ENCODE measurements at regions not wholly inside any gene's neighbourhood (a gene's known extent, or its start where the extent isn't known, plus 50 kb on each side); places are given as distances from the start of the nearest gene placed in this dataset.

DNA sequence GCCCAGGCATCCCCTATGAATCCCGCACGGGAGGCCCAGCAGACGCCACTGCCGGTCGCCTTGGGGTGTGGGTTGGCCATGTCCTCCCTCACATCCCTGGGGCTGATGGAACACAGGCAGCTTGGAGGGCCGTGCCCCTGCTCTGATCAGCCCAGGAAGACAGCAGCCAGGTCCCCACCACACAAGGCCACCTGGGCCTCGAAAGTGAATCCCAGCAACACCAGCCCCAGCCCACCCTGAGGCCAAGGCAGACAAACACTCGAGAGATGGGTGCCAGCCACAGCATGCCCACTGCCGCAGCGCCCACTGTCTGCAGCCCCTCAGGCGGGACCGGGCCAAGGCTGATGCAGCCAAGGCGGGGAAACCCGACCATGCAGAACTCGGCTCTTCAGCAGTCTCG is 85.5 kb downstream of the HMX1 start:
- Histone ChIP-seq H3K27ac (replicated peaks; ENCODE audit: low read length) (no peak overlapping the region), H2BK15ac (ENCODE audit: low read length) (peak overlapping the region; percentile 75), H3K4me2 (ENCODE audit: insufficient read depth, low read length, poor library complexity, severe bottlenecking) (no peak overlapping the region), H2BK5ac (ENCODE audit: low read length) (no peak overlapping the region), H2AFZ (ENCODE audit: low read length) (no peak overlapping the region), H3K23ac (ENCODE audit: low read depth, low read length, poor library complexity) (peak overlapping the region; percentile 55), H3K4ac (ENCODE audit: low read length) (peak overlapping the region; percentile 37), H3K4me1 (ENCODE audit: control insufficient read depth in 2 of 2, insufficient read depth in 1 of 2, low read depth in 1 of 2, low read length in 2 of 2) (peaks cover 0 to 1% of the 10 kb centered on the region in 2 donors), H2BK12ac (ENCODE audit: low read length) (no peak overlapping the region), H2AK5ac (ENCODE audit: low read depth, low read length) (no peak overlapping the region), H3K36me3 (replicated peaks in 1 of 2; ENCODE audit: control insufficient read depth in 2 of 2, insufficient read depth in 2 of 2, low read length in 2 of 2) (no peaks in the 10 kb centered on the region), H3K79me1 (ENCODE audit: low read depth, low read length) (peaks cover 5% of the 10 kb centered on the region), H3K4me3 (ENCODE audit: low read length in 2 of 2) (no peak overlapping the region), H2BK120ac (ENCODE audit: low read depth, low read length) (no peak overlapping the region), H3K27me3 (ENCODE audit: control insufficient read depth in 3 of 3, insufficient read depth in 3 of 3, low read depth in 1 of 3, low read length in 3 of 3) (peaks cover 0 to 22% (median 0%) of the 10 kb centered on the region in 3 experiments), H3K18ac (ENCODE audit: low read length) (peak overlapping the region; percentile 89), H3K9me3 (replicated peaks in 1 of 2; ENCODE audit: control insufficient read depth in 2 of 2, insufficient read depth in 1 of 2, low read depth in 1 of 2, low read length in 2 of 2) (peaks cover 0 to 4% of the 10 kb centered on the region in 2 donors), H3K14ac (ENCODE audit: low read length) (peak overlapping the region; percentile 56), H4K91ac (ENCODE audit: low read depth, low read length, poor library complexity) (no peak overlapping the region), H3K9ac (ENCODE audit: low read depth, low read length, poor library complexity) (no peak overlapping the region), H4K8ac (ENCODE audit: low read depth, low read length) (no peak overlapping the region)
- no CpG with 5 or more reads among the region's 16 CpGs for WGBS, 2 donors (ENCODE audit: extremely low coverage in 2 of 2, insufficient read length in 2 of 2, insufficient replicate concordance in 1 of 2)
- DNase-seq (ENCODE audit: low spot score), result no peak

DNA sequence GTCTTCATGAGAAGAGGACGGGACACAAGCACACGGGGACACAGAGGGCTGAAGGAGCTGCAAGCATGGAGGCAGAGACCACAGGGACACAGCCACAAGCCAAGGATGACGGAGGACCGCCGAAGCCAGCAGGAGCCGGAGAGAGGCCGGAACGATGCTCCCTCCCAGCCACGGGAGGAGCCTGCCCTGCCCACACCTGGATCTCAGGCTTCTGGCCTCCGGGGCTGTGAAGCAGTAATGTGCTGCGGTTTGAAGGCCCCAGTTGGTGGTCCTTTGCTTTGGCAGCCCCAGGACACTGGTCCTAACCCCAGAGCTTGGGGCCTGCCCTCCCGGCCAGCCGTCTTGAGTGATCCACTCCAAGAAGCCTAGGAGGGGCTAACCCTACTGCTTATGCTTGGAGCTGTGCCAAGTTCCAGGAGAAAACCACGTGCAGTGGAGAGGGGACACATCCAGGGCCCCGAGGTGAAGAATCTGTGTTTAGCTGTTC is 85.9 kb downstream of the HMX1 start:
- Histone ChIP-seq H2BK120ac (ENCODE audit: low read depth, low read length) (peak overlapping the region; percentile 61), H3K4ac (ENCODE audit: low read length) (peak overlapping the region; percentile 37), H3K14ac (ENCODE audit: low read length) (peak overlapping the region; percentile 56), H2BK15ac (ENCODE audit: low read length) (peak overlapping the region; percentile 9), H3K79me1 (ENCODE audit: low read depth, low read length) (peaks cover 3% of the 10 kb centered on the region), H3K18ac (ENCODE audit: low read length) (peak overlapping the region; percentile 89), H3K4me2 (ENCODE audit: insufficient read depth, low read length, poor library complexity, severe bottlenecking) (no peak overlapping the region), H3K4me1 (ENCODE audit: control insufficient read depth in 2 of 2, insufficient read depth in 1 of 2, low read depth in 1 of 2, low read length in 2 of 2) (no peaks in the 10 kb centered on the region), H2AK5ac (ENCODE audit: low read depth, low read length) (no peak overlapping the region), H3K36me3 (replicated peaks in 1 of 2; ENCODE audit: control insufficient read depth in 2 of 2, insufficient read depth in 2 of 2, low read length in 2 of 2) (no peaks in the 10 kb centered on the region), H3K4me3 (ENCODE audit: low read length in 2 of 2) (no peak overlapping the region), H3K9ac (ENCODE audit: low read depth, low read length, poor library complexity) (peak overlapping the region; percentile 12), H4K8ac (ENCODE audit: low read depth, low read length) (no peak overlapping the region), H3K9me3 (replicated peaks in 1 of 2; ENCODE audit: control insufficient read depth in 2 of 2, insufficient read depth in 1 of 2, low read depth in 1 of 2, low read length in 2 of 2) (peaks cover 0 to under 1% of the 10 kb centered on the region in 2 donors), H2BK5ac (ENCODE audit: low read length) (no peak overlapping the region), H2BK12ac (ENCODE audit: low read length) (no peak overlapping the region), H3K23ac (ENCODE audit: low read depth, low read length, poor library complexity) (peak overlapping the region; percentile 55), H2AFZ (ENCODE audit: low read length) (no peak overlapping the region), H4K91ac (ENCODE audit: low read depth, low read length, poor library complexity) (no peak overlapping the region), H3K27me3 (ENCODE audit: control insufficient read depth in 3 of 3, insufficient read depth in 3 of 3, low read depth in 1 of 3, low read length in 3 of 3) (peaks cover 0 to 22% (median 0%) of the 10 kb centered on the region in 3 experiments), H3K27ac (replicated peaks; ENCODE audit: low read length) (no peak overlapping the region)
- no peak for DNase-seq (ENCODE audit: low spot score)
- WGBS, 2 donors (ENCODE audit: extremely low coverage in 2 of 2, insufficient read length in 2 of 2, insufficient replicate concordance in 1 of 2), result no CpG with 5 or more reads among the region's 15 CpGs

DNA sequence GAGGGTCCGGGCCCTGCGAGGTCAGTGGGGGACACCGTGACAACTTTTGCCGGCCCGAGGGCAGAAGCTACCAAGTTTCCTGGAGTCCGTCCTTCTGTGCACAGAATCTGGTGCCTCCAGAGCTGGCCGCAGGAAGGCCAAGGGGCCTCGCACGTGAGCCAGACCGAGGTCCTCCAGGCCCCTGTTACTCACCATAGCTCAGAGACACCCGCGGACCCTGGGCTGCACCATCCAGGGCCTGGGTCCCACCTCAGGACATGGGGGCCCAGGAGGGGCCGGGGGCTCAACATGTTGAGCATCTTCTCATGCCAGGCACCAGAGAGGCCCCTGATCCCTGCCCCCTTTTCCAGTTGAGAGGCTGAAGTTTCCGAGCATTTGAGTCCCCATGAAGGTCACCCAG is 87.9 kb downstream of the HMX1 start:
- H3K4me3 ChIP-seq (ENCODE audit: low read length in 2 of 2), result no peak overlapping the region
- peak overlapping the region; percentile 78 for H2BK5ac ChIP-seq (ENCODE audit: low read length)
- H3K4me2 ChIP-seq (ENCODE audit: insufficient read depth, low read length, poor library complexity, severe bottlenecking), result no peak overlapping the region
- no peak overlapping the region for H3K4ac ChIP-seq (ENCODE audit: low read length)
- H3K27me3 ChIP-seq (ENCODE audit: control insufficient read depth in 3 of 3, insufficient read depth in 3 of 3, low read depth in 1 of 3, low read length in 3 of 3), result peaks cover 0 to 22% (median 0%) of the 10 kb centered on the region in 3 experiments
- peak overlapping the region; percentile 45 for H2BK15ac ChIP-seq (ENCODE audit: low read length)
- no peaks in the 10 kb centered on the region for H3K36me3 ChIP-seq (replicated peaks in 1 of 2; ENCODE audit: control insufficient read depth in 2 of 2, insufficient read depth in 2 of 2, low read length in 2 of 2)
- peak overlapping the region; percentile 3 for H3K18ac ChIP-seq (ENCODE audit: low read length)
- H4K8ac ChIP-seq (ENCODE audit: low read depth, low read length), result no peak overlapping the region
- H3K79me1 ChIP-seq (ENCODE audit: low read depth, low read length), result peaks cover 2% of the 10 kb centered on the region
- H2AFZ ChIP-seq (ENCODE audit: low read length), result no peak overlapping the region
- no peak overlapping the region for H3K23ac ChIP-seq (ENCODE audit: low read depth, low read length, poor library complexity)
- H3K4me1 ChIP-seq (ENCODE audit: control insufficient read depth in 2 of 2, insufficient read depth in 1 of 2, low read depth in 1 of 2, low read length in 2 of 2), result peaks cover 0 to 4% of the 10 kb centered on the region in 2 donors
- no peak overlapping the region for H4K91ac ChIP-seq (ENCODE audit: low read depth, low read length, poor library complexity)
- H3K9me3 ChIP-seq (replicated peaks in 1 of 2; ENCODE audit: control insufficient read depth in 2 of 2, insufficient read depth in 1 of 2, low read depth in 1 of 2, low read length in 2 of 2), result no peaks in the 10 kb centered on the region
- H2BK12ac ChIP-seq (ENCODE audit: low read length), result no peak overlapping the region
- no peak overlapping the region for H3K9ac ChIP-seq (ENCODE audit: low read depth, low read length, poor library complexity)
- H3K14ac ChIP-seq (ENCODE audit: low read length), result no peak overlapping the region
- no CpG with 5 or more reads among the region's 14 CpGs for WGBS, 2 donors (ENCODE audit: extremely low coverage in 2 of 2, insufficient read length in 2 of 2, insufficient replicate concordance in 1 of 2)
- no peak overlapping the region for H3K27ac ChIP-seq (replicated peaks; ENCODE audit: low read length)
- H2AK5ac ChIP-seq (ENCODE audit: low read depth, low read length), result peak overlapping the region; percentile 19
- H2BK120ac ChIP-seq (ENCODE audit: low read depth, low read length), result no peak overlapping the region
- no peak for DNase-seq (ENCODE audit: low spot score)

DNA sequence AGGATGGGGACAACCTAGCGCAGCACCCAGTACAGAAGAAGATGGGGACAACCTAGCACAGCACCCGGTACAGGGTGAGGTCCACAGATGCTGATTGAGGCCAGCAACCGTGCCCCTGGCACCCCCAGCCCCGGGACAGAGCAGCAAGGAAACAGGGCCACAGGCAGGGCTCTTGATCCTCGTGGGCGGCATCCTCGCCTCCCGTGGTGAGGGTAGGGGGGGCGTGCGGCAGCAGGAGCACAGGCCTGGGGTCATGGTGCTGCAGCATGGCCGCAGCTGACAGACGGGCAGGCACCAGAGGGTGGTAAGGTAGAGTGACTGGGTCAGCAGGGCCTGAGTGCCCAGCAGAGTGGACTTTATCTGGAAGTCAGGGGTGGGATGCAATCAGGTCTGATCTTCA is 89.5 kb downstream of the HMX1 start:
- no peaks in the 10 kb centered on the region for H3K9me3 ChIP-seq (replicated peaks in 1 of 2; ENCODE audit: control insufficient read depth in 2 of 2, insufficient read depth in 1 of 2, low read depth in 1 of 2, low read length in 2 of 2)
- H3K27ac ChIP-seq (replicated peaks; ENCODE audit: low read length), result no peak overlapping the region
- H4K91ac ChIP-seq (ENCODE audit: low read depth, low read length, poor library complexity), result no peak overlapping the region
- H2AK5ac ChIP-seq (ENCODE audit: low read depth, low read length), result peak overlapping the region; percentile 15
- H3K36me3 ChIP-seq (replicated peaks in 1 of 2; ENCODE audit: control insufficient read depth in 2 of 2, insufficient read depth in 2 of 2, low read length in 2 of 2), result no peaks in the 10 kb centered on the region
- peaks cover 0 to 7% of the 10 kb centered on the region in 2 donors for H3K4me1 ChIP-seq (ENCODE audit: control insufficient read depth in 2 of 2, insufficient read depth in 1 of 2, low read depth in 1 of 2, low read length in 2 of 2)
- H3K23ac ChIP-seq (ENCODE audit: low read depth, low read length, poor library complexity), result peak overlapping the region; percentile 47
- no peak overlapping the region for H2BK12ac ChIP-seq (ENCODE audit: low read length)
- no peak overlapping the region for H3K4me3 ChIP-seq (ENCODE audit: low read length in 2 of 2)
- no peak overlapping the region for H2AFZ ChIP-seq (ENCODE audit: low read length)
- H3K18ac ChIP-seq (ENCODE audit: low read length), result peak overlapping the region; percentile 25
- no peak overlapping the region for H2BK15ac ChIP-seq (ENCODE audit: low read length)
- no peak overlapping the region for H3K4ac ChIP-seq (ENCODE audit: low read length)
- H3K79me1 ChIP-seq (ENCODE audit: low read depth, low read length), result peaks cover 2% of the 10 kb centered on the region
- DNase-seq (ENCODE audit: low spot score), result no peak
- H3K14ac ChIP-seq (ENCODE audit: low read length), result no peak overlapping the region
- H3K4me2 ChIP-seq (ENCODE audit: insufficient read depth, low read length, poor library complexity, severe bottlenecking), result no peak overlapping the region
- no peak overlapping the region for H2BK5ac ChIP-seq (ENCODE audit: low read length)
- no peak overlapping the region for H3K9ac ChIP-seq (ENCODE audit: low read depth, low read length, poor library complexity)
- no peak overlapping the region for H2BK120ac ChIP-seq (ENCODE audit: low read depth, low read length)
- WGBS, 2 donors (ENCODE audit: extremely low coverage in 2 of 2, insufficient read length in 2 of 2, insufficient replicate concordance in 1 of 2), result no CpG with 5 or more reads among the region's 12 CpGs
- peaks cover 0 to 16% (median 0%) of the 10 kb centered on the region in 3 experiments for H3K27me3 ChIP-seq (ENCODE audit: control insufficient read depth in 3 of 3, insufficient read depth in 3 of 3, low read depth in 1 of 3, low read length in 3 of 3)
- H4K8ac ChIP-seq (ENCODE audit: low read depth, low read length), result no peak overlapping the region

All from neuronal stem cell (in vitro differentiated cells).